HL-60 (cell line): ENCODE measurements at regions not wholly inside any gene's neighbourhood (a gene's known extent, or its start where the extent isn't known, plus 50 kb on each side); places are given as distances from the start of the nearest gene placed in this dataset.

Source experiments
- CTCF ChIP-seq: IDR thresholded peaks from one replicate; pipeline ENCODE4 v1.5.1; 2011; ENCODE audit warnings: low read length, control low read depth, inconsistent platforms; ENCODE audit not compliant: insufficient read depth
- GABPA ChIP-seq: IDR thresholded peaks from 2 replicates; pipeline ENCODE4 v1.6.1; 2012; ENCODE audit warnings: low read depth

GRCh38 chr18:11411048-11411447 lies 198.3 kb upstream of the SLC35G4 start:
- no peak for TF ChIP-seq CTCF
- no peak for TF ChIP-seq GABPA
